Esophagus muscularis mucosa (tissue), 3 donors: ENCODE measurements at regions not wholly inside any gene's neighbourhood (a gene's known extent, or its start where the extent isn't known, plus 50 kb on each side); places are given as distances from the start of the nearest gene placed in this dataset.

Experiments
- POLR2A ChIP-seq: fragments of 450-650 bp; IDR thresholded peaks from one replicate; pipeline ENCODE4 v1.6.1; 2017; ENCODE audit warnings: antibody characterized with exemption, moderate library complexity, mild to moderate bottlenecking, low read depth
- POLR2AphosphoS5 ChIP-seq, 2 donors: sonication (generic); formaldehyde crosslinking; IDR thresholded peaks; one replicate each; pipeline ENCODE4 v1.6.1; 2017; ENCODE audit warnings: antibody characterized with exemption in 2 of 2
- TF ChIP-seq, protein P1 (sequence below), 3 experiments: fragments of 200-600 bp in 2 of 3; fragments of 450-650 bp in 1 of 3; sonication (generic) in 2 of 3; IDR thresholded peaks; one replicate each; pipeline ENCODE4 v1.5.1; 2017 to 2019; ENCODE audit warnings: antibody characterized with exemption in 3 of 3, mild to moderate bottlenecking in 2 of 3, moderate library complexity in 1 of 3

DNA sequence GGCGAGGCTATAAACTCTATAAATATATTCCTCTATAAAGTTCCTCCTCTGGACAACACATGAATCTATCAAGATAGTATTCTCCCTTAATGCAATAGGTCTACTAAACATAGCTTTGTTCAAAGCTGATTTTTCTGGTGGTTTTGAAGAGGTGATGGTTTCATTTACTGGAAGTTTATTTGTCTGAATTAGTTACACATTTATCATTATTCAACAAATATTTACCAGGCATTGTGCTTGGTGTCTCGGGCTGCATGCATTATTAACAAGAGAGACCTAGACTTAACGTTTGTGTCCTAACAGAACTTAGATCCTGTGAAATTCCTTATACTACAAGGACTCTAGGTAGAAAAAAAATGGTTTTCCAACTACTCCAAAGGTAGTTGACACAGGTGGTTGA lies 511.4 kb upstream of the B3GALT2 start:
- TF ChIP-seq, protein P1, sequence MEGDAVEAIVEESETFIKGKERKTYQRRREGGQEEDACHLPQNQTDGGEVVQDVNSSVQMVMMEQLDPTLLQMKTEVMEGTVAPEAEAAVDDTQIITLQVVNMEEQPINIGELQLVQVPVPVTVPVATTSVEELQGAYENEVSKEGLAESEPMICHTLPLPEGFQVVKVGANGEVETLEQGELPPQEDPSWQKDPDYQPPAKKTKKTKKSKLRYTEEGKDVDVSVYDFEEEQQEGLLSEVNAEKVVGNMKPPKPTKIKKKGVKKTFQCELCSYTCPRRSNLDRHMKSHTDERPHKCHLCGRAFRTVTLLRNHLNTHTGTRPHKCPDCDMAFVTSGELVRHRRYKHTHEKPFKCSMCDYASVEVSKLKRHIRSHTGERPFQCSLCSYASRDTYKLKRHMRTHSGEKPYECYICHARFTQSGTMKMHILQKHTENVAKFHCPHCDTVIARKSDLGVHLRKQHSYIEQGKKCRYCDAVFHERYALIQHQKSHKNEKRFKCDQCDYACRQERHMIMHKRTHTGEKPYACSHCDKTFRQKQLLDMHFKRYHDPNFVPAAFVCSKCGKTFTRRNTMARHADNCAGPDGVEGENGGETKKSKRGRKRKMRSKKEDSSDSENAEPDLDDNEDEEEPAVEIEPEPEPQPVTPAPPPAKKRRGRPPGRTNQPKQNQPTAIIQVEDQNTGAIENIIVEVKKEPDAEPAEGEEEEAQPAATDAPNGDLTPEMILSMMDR (IDR thresholded peaks at IDR 0.05): no peak
- TF ChIP-seq POLR2AphosphoS5 (IDR thresholded peaks at IDR 0.05): no peak
- TF ChIP-seq POLR2A: no peak
